Keratinocyte (primary cell): ENCODE measurements at regions not wholly inside any gene's neighbourhood (a gene's known extent, or its start where the extent isn't known, plus 50 kb on each side); places are given as distances from the start of the nearest gene placed in this dataset.

Source experiments
- DNase-seq: peaks from one replicate; pipeline ENCODE4 v3.0.0-alpha.2; 2011; ENCODE audit warnings: low read depth, missing footprints, low spot score
- FAIRE-seq: peaks from 2 replicates; lab custom pipeline; 2011; peaks lifted over from hg19 to GRCh38; lab: Jason Lieb, UNC
- H2AFZ ChIP-seq: 2 replicates; pipeline ENCODE4 v1.6.0; 2012; ENCODE audit warnings: low read length, control low read depth, inconsistent platforms; ENCODE audit not compliant: control insufficient read depth
- H3K27ac ChIP-seq: 2 replicates; pipeline ENCODE4 v1.5.1; 2011; ENCODE audit warnings: low read length; ENCODE audit not compliant: control insufficient read depth, insufficient read depth
- H3K27me3 ChIP-seq: 3 replicates; pipeline ENCODE4 v1.6.0; 2011; ENCODE audit warnings: low read length; ENCODE audit not compliant: control insufficient read depth, insufficient read depth; ENCODE audit errors: extremely low read depth
- H3K36me3 ChIP-seq, 2 experiments: 2 replicates in 1 of 2; 3 replicates in 1 of 2; pipeline ENCODE4 v1.5.1; 2011; ENCODE audit warnings: low read length in 2 of 2, mild to moderate bottlenecking in 1 of 2; ENCODE audit not compliant: control insufficient read depth in 2 of 2, insufficient read depth in 2 of 2; ENCODE audit errors: extremely low read depth in 1 of 2
- H3K4me1 ChIP-seq: 3 replicates; pipeline ENCODE4 v1.5.1; 2011; ENCODE audit warnings: low read length; ENCODE audit not compliant: control insufficient read depth, insufficient read depth; ENCODE audit errors: extremely low read depth
- H3K4me2 ChIP-seq: 3 replicates; pipeline ENCODE4 v1.6.0; 2011; ENCODE audit warnings: low read depth, low read length; ENCODE audit not compliant: control insufficient read depth, insufficient read depth; ENCODE audit errors: extremely low read depth
- H3K4me3 ChIP-seq, 3 experiments: fragments of 200-600 bp in 1 of 3; sonication (generic) in 1 of 3; 2 replicates in 2 of 3; 3 replicates in 1 of 3; pipeline ENCODE4 v1.5.1; 2011 to 2016; ENCODE audit warnings: low read length in 3 of 3, mild to moderate bottlenecking in 3 of 3, control low read depth in 2 of 3, inconsistent platforms in 1 of 3, low read depth in 1 of 3, mixed read lengths in 1 of 3, mixed run types in 1 of 3, moderate library complexity in 1 of 3; ENCODE audit not compliant: control insufficient read depth in 2 of 3, insufficient read depth in 2 of 3; ENCODE audit errors: extremely low read depth in 1 of 3
- H3K79me2 ChIP-seq: 2 replicates; pipeline ENCODE4 v1.6.0; 2012; ENCODE audit warnings: low read length; ENCODE audit not compliant: control insufficient read depth, insufficient read depth
- H3K9ac ChIP-seq: 3 replicates; pipeline ENCODE4 v1.6.0; 2011; ENCODE audit warnings: low read length; ENCODE audit not compliant: control insufficient read depth, insufficient read depth; ENCODE audit errors: extremely low read depth
- H3K9me1 ChIP-seq: 3 replicates; pipeline ENCODE4 v1.6.0; 2011; ENCODE audit warnings: low read length; ENCODE audit not compliant: control insufficient read depth, insufficient read depth; ENCODE audit errors: extremely low read depth
- H3K9me3 ChIP-seq: 2 replicates; pipeline ENCODE4 v1.5.1; 2012; ENCODE audit warnings: low read depth, low read length; ENCODE audit not compliant: control insufficient read depth
- H4K20me1 ChIP-seq: 3 replicates; pipeline ENCODE4 v1.6.0; 2011; ENCODE audit warnings: low read length; ENCODE audit not compliant: control insufficient read depth, insufficient read depth; ENCODE audit errors: extremely low read depth
- EZH2 ChIP-seq: IDR thresholded peaks from one replicate; pipeline ENCODE4 v1.6.1; 2012; ENCODE audit warnings: inconsistent platforms, mild to moderate bottlenecking, low read length, moderate library complexity
- dilution Hi-C: fragments of 300-500 bp; cut with MboI; formaldehyde crosslinking; loops from one replicate; pipeline ENCODE4 v1.7.0; 2020; ENCODE audit warnings: low sequenced_read_pairs; ENCODE audit not compliant: extremely low pct_ligation_motif_present
- TF ChIP-seq, protein P1 (sequence below), 3 experiments: IDR thresholded peaks in 1 of 3; conservative IDR thresholded peaks in 1 of 3; optimal IDR thresholded peaks in 1 of 3; 2 replicates in 2 of 3; 3 replicates in 1 of 3; pipeline versions ENCODE3 to v1.5.1; 2011; ENCODE audit warnings: low read length in 3 of 3, mild to moderate bottlenecking in 3 of 3, moderate library complexity in 2 of 3, control low read depth in 1 of 3, inconsistent platforms in 1 of 3; ENCODE audit not compliant: insufficient read depth in 2 of 3; ENCODE audit errors: extremely low read depth in 1 of 3

- H3K27ac ChIP-seq, result no peak overlapping the region
- no peaks in the 10 kb centered on the region for H3K9me1 ChIP-seq
- H2AFZ ChIP-seq, result no peak overlapping the region
- DNase-seq (no peak), FAIRE-seq (no peak)
- H3K36me3 ChIP-seq, result no peaks in the 10 kb centered on the region
- no peaks in the 10 kb centered on the region for H3K9me3 ChIP-seq
- H3K4me3 ChIP-seq, result no peak overlapping the region
- H3K4me1 ChIP-seq, result peaks cover 5% of the 10 kb centered on the region
- no peak overlapping the region for H3K9ac ChIP-seq
- no peak overlapping the region for H3K4me2 ChIP-seq
- dilution Hi-C loops, result no loop called here
- TF ChIP-seq EZH2, result no peak
- TF ChIP-seq, protein P1, sequence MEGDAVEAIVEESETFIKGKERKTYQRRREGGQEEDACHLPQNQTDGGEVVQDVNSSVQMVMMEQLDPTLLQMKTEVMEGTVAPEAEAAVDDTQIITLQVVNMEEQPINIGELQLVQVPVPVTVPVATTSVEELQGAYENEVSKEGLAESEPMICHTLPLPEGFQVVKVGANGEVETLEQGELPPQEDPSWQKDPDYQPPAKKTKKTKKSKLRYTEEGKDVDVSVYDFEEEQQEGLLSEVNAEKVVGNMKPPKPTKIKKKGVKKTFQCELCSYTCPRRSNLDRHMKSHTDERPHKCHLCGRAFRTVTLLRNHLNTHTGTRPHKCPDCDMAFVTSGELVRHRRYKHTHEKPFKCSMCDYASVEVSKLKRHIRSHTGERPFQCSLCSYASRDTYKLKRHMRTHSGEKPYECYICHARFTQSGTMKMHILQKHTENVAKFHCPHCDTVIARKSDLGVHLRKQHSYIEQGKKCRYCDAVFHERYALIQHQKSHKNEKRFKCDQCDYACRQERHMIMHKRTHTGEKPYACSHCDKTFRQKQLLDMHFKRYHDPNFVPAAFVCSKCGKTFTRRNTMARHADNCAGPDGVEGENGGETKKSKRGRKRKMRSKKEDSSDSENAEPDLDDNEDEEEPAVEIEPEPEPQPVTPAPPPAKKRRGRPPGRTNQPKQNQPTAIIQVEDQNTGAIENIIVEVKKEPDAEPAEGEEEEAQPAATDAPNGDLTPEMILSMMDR (optimal IDR thresholded peaks at IDR 0.05 in 1 of 3, IDR thresholded peaks at IDR 0.05 in 1 of 3, conservative IDR thresholded peaks at IDR 0.05 in 1 of 3; ENCODE audit: extremely low read depth in 1 of 3, insufficient read depth in 2 of 3, low read length in 3 of 3), result no peak
- no peaks in the 10 kb centered on the region for H4K20me1 ChIP-seq
- no peaks in the 10 kb centered on the region for H3K79me2 ChIP-seq
- no peaks in the 10 kb centered on the region for H3K27me3 ChIP-seq
Measured at GRCh38 chr12:91874086-91874865, 271.4 kb downstream of the BTG1 start.

DNA sequence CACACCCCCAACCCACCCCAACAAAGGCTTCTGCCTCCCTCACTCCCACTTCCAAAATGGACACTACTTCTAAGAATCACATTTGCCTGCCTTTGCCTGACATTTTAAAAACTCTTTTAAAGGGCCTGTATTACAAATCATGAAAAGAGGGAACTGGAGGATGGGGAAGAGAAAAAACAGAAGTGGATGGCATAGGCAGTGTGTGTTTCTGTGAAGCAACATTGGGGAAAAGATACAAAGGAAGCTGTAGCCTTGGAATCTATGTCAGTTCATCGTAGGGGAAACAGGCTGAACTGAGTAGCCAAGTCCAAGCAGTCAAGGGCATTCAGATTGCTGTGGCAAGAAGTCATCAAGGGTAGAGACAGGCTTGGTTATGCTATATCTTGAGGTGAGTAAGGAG is 273.9 kb downstream of the BTG1 start:
- H4K20me1 ChIP-seq, result no peaks in the 10 kb centered on the region
- H3K36me3 ChIP-seq, result no peaks in the 10 kb centered on the region
- no peak overlapping the region for H3K4me3 ChIP-seq
- H3K4me1 ChIP-seq, result peaks cover 5% of the 10 kb centered on the region
- H2AFZ ChIP-seq, result no peak overlapping the region
- no peaks in the 10 kb centered on the region for H3K27me3 ChIP-seq
- no peak for TF ChIP-seq EZH2
- TF ChIP-seq, protein P1 (optimal IDR thresholded peaks at IDR 0.05 in 1 of 3, IDR thresholded peaks at IDR 0.05 in 1 of 3, conservative IDR thresholded peaks at IDR 0.05 in 1 of 3; ENCODE audit: extremely low read depth in 1 of 3, insufficient read depth in 2 of 3, low read length in 3 of 3), result no peak
- H3K4me2 ChIP-seq, result no peak overlapping the region
- FAIRE-seq, result no peak
- no peak overlapping the region for H3K9ac ChIP-seq
- H3K9me3 ChIP-seq, result no peaks in the 10 kb centered on the region
- H3K79me2 ChIP-seq, result no peaks in the 10 kb centered on the region
- no peak for DNase-seq
- dilution Hi-C loops, result no loop called here
- no peaks in the 10 kb centered on the region for H3K9me1 ChIP-seq
- no peak overlapping the region for H3K27ac ChIP-seq
